ENCODE measurements at regions not wholly inside any gene's neighbourhood (a gene's known extent, or its start where the extent isn't known, plus 50 kb on each side); places are given as distances from the start of the nearest gene placed in this dataset.

DNA sequence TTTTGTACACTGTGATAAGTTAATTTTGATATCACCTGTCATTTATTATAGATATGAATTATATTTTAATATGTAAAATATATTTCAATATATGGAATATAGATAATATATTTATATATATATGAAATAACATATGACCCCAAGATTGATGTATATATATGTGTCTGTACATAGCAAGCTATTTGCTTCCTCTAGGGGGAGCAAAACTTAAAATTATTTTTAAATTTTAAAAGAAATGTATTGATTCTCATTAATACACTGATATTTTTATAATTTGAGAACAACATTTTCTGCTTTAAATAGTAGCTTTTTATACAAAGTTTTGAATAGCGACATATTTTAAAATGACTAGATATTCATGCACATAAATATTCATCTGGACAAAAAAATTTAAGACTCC, 272.0 kb downstream of the DMRTA1 start:
- no peaks in the 10 kb centered on the region for H3K4me1 Mint-ChIP-seq
- H3K4me3 Mint-ChIP-seq = no peak overlapping the region
- no peaks in the 10 kb centered on the region for H3K27me3 Mint-ChIP-seq (ENCODE audit: low read depth)
- TF ChIP-seq, protein P1, sequence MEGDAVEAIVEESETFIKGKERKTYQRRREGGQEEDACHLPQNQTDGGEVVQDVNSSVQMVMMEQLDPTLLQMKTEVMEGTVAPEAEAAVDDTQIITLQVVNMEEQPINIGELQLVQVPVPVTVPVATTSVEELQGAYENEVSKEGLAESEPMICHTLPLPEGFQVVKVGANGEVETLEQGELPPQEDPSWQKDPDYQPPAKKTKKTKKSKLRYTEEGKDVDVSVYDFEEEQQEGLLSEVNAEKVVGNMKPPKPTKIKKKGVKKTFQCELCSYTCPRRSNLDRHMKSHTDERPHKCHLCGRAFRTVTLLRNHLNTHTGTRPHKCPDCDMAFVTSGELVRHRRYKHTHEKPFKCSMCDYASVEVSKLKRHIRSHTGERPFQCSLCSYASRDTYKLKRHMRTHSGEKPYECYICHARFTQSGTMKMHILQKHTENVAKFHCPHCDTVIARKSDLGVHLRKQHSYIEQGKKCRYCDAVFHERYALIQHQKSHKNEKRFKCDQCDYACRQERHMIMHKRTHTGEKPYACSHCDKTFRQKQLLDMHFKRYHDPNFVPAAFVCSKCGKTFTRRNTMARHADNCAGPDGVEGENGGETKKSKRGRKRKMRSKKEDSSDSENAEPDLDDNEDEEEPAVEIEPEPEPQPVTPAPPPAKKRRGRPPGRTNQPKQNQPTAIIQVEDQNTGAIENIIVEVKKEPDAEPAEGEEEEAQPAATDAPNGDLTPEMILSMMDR (conservative IDR thresholded peaks at IDR 0.05) = peak; percentile 59
- no peak for DNase-seq (ENCODE audit: low read depth, low spot score)
- H3K27ac Mint-ChIP-seq (ENCODE audit: unreplicated experiment) = no peak overlapping the region
- peaks cover 5% of the 10 kb centered on the region for H3K9me3 Mint-ChIP-seq
- H3K36me3 Mint-ChIP-seq (ENCODE audit: low read depth) = no peaks in the 10 kb centered on the region

DNA sequence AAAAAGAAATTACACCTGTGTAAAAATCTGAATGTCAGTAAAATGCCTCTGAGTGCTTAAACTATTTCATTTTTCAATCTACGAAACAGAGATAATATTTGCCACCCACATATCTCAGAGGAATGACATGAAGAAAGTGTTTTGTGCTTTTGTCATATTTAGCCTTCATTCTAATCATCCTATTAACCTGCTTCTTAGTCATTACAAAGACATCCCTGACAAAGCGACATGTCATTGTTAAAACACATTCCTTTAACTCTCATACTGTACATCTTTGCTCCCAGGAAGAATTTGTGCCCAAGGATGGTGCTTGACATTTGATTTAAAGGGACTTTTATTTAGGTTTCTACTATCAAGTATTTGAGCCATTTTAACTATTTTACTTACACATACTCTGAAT, 275.9 kb downstream of the DMRTA1 start:
- H3K9me3 Mint-ChIP-seq = peaks cover 4% of the 10 kb centered on the region
- no peaks in the 10 kb centered on the region for H3K36me3 Mint-ChIP-seq (ENCODE audit: low read depth)
- no peak overlapping the region for H3K27ac Mint-ChIP-seq (ENCODE audit: unreplicated experiment)
- H3K27me3 Mint-ChIP-seq (ENCODE audit: low read depth) = no peaks in the 10 kb centered on the region
- no peak for DNase-seq (ENCODE audit: low read depth, low spot score)
- H3K4me3 Mint-ChIP-seq = no peak overlapping the region
- TF ChIP-seq, protein P1 (conservative IDR thresholded peaks at IDR 0.05) = no peak
- no peaks in the 10 kb centered on the region for H3K4me1 Mint-ChIP-seq

DNA sequence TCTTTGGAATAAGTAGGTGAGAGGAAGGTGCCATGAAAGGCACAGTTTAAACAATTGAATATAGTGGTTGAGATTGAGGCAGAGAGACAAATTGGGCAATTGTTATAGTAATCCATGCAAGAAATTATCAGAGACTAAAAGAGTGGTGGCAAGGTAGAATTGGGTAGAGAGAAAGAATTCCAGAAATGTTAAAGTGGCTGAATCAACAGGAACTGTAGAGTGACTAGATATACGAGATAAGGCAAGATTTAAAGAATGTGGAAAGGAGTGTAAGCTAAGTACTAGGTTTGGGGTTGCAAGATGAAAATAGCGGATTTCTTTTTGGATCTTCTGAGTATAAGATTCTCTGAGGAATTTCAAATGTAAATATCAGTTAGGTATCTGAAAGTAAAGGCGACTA, 285.2 kb downstream of the DMRTA1 start:
- Mint-ChIP-seq H3K27ac (ENCODE audit: unreplicated experiment) (no peak overlapping the region), H3K9me3 (peaks cover 4% of the 10 kb centered on the region), H3K4me1 (no peaks in the 10 kb centered on the region), H3K4me3 (no peak overlapping the region), H3K27me3 (ENCODE audit: low read depth) (no peaks in the 10 kb centered on the region), H3K36me3 (ENCODE audit: low read depth) (no peaks in the 10 kb centered on the region)
- no peak for DNase-seq (ENCODE audit: low read depth, low spot score)
- TF ChIP-seq, protein P1 (conservative IDR thresholded peaks at IDR 0.05) = no peak

DNA sequence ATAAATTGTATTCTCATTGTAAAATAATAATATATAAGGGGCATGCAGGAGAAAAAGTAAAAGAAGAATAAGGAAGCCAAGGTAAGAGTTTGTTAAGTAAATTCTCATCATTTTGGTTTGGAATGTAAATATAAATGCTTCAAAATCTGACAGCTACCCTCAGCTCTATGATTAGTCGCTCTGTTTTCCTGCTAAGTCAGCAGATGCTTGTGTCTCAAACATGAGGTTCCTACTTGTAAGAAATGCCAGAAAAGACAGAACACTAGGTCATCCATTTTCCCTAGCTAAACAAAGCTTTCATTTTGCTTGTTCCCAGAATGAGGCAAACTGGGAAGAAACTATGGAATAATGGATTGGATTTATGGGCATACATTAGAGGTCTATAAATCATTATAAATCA, 293.1 kb downstream of the DMRTA1 start:
- no peaks in the 10 kb centered on the region for H3K4me1 Mint-ChIP-seq
- no peak overlapping the region for H3K4me3 Mint-ChIP-seq
- no peak for DNase-seq (ENCODE audit: low read depth, low spot score)
- TF ChIP-seq, protein P1 (conservative IDR thresholded peaks at IDR 0.05) = no peak
- H3K9me3 Mint-ChIP-seq = no peaks in the 10 kb centered on the region
- H3K27me3 Mint-ChIP-seq (ENCODE audit: low read depth) = no peaks in the 10 kb centered on the region
- H3K36me3 Mint-ChIP-seq (ENCODE audit: low read depth) = peaks cover 3% of the 10 kb centered on the region
- no peak overlapping the region for H3K27ac Mint-ChIP-seq (ENCODE audit: unreplicated experiment)

DNA sequence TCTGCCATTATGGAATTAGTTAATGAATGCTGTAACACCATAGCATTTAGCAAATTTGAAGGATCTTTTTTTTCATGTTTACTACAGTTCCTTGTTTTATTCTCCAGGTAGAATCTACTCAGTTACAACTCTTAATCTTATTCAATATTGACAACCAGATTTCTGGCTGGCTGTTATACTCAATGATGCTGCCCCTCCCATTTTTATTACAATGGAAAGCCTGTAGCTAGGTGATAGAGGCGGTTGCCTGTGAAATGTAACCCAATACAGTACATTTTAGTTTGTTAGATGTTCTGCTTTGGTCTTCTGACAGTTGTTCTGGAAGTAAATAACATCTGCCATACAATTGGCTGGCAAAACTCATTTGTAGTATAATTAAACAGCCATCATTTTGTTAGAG, 294.2 kb downstream of the DMRTA1 start:
- no peaks in the 10 kb centered on the region for H3K27me3 Mint-ChIP-seq (ENCODE audit: low read depth)
- no peak overlapping the region for H3K27ac Mint-ChIP-seq (ENCODE audit: unreplicated experiment)
- H3K4me1 Mint-ChIP-seq = no peaks in the 10 kb centered on the region
- peaks cover 2% of the 10 kb centered on the region for H3K9me3 Mint-ChIP-seq
- no peak overlapping the region for H3K4me3 Mint-ChIP-seq
- H3K36me3 Mint-ChIP-seq (ENCODE audit: low read depth) = peaks cover 3% of the 10 kb centered on the region
- TF ChIP-seq, protein P1 (conservative IDR thresholded peaks at IDR 0.05) = no peak
- no peak for DNase-seq (ENCODE audit: low read depth, low spot score)

DNA sequence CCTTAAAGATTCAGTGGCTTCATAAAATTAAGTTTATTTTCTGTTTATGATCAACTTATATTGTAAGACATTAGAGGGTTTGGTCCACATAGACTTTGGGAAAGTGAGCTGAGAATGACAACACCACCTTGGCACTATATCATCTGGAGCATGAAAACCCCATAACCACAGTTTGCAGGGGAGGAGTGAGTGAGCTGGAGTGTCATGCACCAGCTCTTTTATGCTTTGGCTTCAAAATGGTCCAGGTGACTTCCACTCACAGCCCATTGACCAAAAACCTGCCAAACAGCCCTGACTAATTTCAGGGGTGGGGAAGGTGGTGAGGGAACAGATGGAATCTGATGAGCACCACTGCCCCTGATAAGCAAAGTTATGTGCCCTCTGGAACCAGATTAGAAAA, 295.8 kb downstream of the DMRTA1 start:
- H3K27me3 Mint-ChIP-seq (ENCODE audit: low read depth) = no peaks in the 10 kb centered on the region
- peaks cover 3% of the 10 kb centered on the region for H3K36me3 Mint-ChIP-seq (ENCODE audit: low read depth)
- no peak for DNase-seq (ENCODE audit: low read depth, low spot score)
- no peak overlapping the region for H3K27ac Mint-ChIP-seq (ENCODE audit: unreplicated experiment)
- TF ChIP-seq, protein P1 (conservative IDR thresholded peaks at IDR 0.05) = no peak
- peaks cover 2% of the 10 kb centered on the region for H3K9me3 Mint-ChIP-seq
- no peaks in the 10 kb centered on the region for H3K4me1 Mint-ChIP-seq
- H3K4me3 Mint-ChIP-seq = no peak overlapping the region
